CD4-positive, alpha-beta T cell treated with Interleukin-6 for 4 hours (primary cell): ENCODE measurements at regions not wholly inside any gene's neighbourhood (a gene's known extent, or its start where the extent isn't known, plus 50 kb on each side); places are given as distances from the start of the nearest gene placed in this dataset.

Source experiments
- DNase-seq: peaks from one replicate; pipeline ENCODE4 v3.0.0-alpha.2; 2020; ENCODE audit warnings: mixed read lengths

- DNase-seq: no peak
Observed at GRCh38 chr13:64362564-64362963, 2867.6 kb downstream of the PCDH9 start.

GRCh38 chr13:64347664-64348063, 2882.5 kb downstream of the PCDH9 start:
- DNase-seq: no peak

GRCh38 chr13:64339373-64340063, 2890.6 kb downstream of the PCDH9 start:
- no peak for DNase-seq

- no peak for DNase-seq
Observed at GRCh38 chr13:64338671-64339070, 2891.5 kb downstream of the PCDH9 start.

- no peak for DNase-seq
Observed at GRCh38 chr13:64333888-64334287, 2896.2 kb downstream of the PCDH9 start.

- DNase-seq: no peak
Observed at GRCh38 chr13:64332048-64332447, 2898.1 kb downstream of the PCDH9 start.

- DNase-seq: no peak
Observed at GRCh38 chr13:64327505-64328194, 2902.5 kb downstream of the PCDH9 start.

- DNase-seq: no peak
Observed at GRCh38 chr13:64314331-64314730, 2898.7 kb upstream of the PCDH20 start.

- DNase-seq: no peak
Observed at GRCh38 chr13:64311948-64312347, 2896.3 kb upstream of the PCDH20 start.

- no peak for DNase-seq
Observed at GRCh38 chr13:64311112-64311511, 2895.5 kb upstream of the PCDH20 start.

GRCh38 chr13:64305246-64305645, 2889.6 kb upstream of the PCDH20 start:
- DNase-seq: no peak

- no peak for DNase-seq
Observed at GRCh38 chr13:64300239-64300638, 2884.6 kb upstream of the PCDH20 start.

- no peak for DNase-seq
Observed at GRCh38 chr13:64293923-64294322, 2878.3 kb upstream of the PCDH20 start.

- no peak for DNase-seq
Observed at GRCh38 chr13:64289702-64290101, 2874.1 kb upstream of the PCDH20 start.

GRCh38 chr13:64283926-64284325, 2868.3 kb upstream of the PCDH20 start:
- DNase-seq: no peak

- DNase-seq: no peak
Observed at GRCh38 chr13:64278493-64278892, 2862.8 kb upstream of the PCDH20 start.

GRCh38 chr13:64277097-64277496, 2861.4 kb upstream of the PCDH20 start:
- DNase-seq: no peak

GRCh38 chr13:64276232-64276631, 2860.6 kb upstream of the PCDH20 start:
- DNase-seq: no peak

GRCh38 chr13:64274481-64275217, 2859.0 kb upstream of the PCDH20 start:
- no peak for DNase-seq

- DNase-seq: no peak
Observed at GRCh38 chr13:64273780-64274179, 2858.1 kb upstream of the PCDH20 start.

- DNase-seq: no peak
Observed at GRCh38 chr13:64272681-64273080, 2857.0 kb upstream of the PCDH20 start.

GRCh38 chr13:64266024-64266423, 2850.4 kb upstream of the PCDH20 start:
- DNase-seq: no peak

- no peak for DNase-seq
Observed at GRCh38 chr13:64263285-64263684, 2847.6 kb upstream of the PCDH20 start.

- DNase-seq: no peak
Observed at GRCh38 chr13:64256751-64257150, 2841.1 kb upstream of the PCDH20 start.
